Colonic mucosa (tissue), 4 donors: ENCODE measurements at regions not wholly inside any gene's neighbourhood (a gene's known extent, or its start where the extent isn't known, plus 50 kb on each side); places are given as distances from the start of the nearest gene placed in this dataset.

Experiments
- DNase-seq: peaks from one replicate; pipeline ENCODE4 v3.0.0-alpha.2; 2020
- H3K27ac ChIP-seq: fragments of 200-600 bp; one replicate; pipeline ENCODE4 v1.8.0; 2021
- H3K27me3 ChIP-seq: fragments of 200-600 bp; one replicate; pipeline ENCODE4 v1.8.0; 2021
- H3K36me3 ChIP-seq: fragments of 200-600 bp; one replicate; pipeline ENCODE4 v1.8.0; 2021
- H3K4me1 ChIP-seq: fragments of 200-600 bp; one replicate; pipeline ENCODE4 v1.8.0; 2021; ENCODE audit warnings: mild to moderate bottlenecking
- H3K4me3 ChIP-seq: fragments of 200-600 bp; one replicate; pipeline ENCODE4 v1.8.0; 2021
- H3K9ac ChIP-seq, 2 donors: one replicate each; pipeline ENCODE4 v1.7.0; 2013; ENCODE audit warnings: control low read depth in 2 of 2, low read depth in 2 of 2, low read length in 2 of 2
- H3K9me3 ChIP-seq: fragments of 200-600 bp; one replicate; pipeline ENCODE4 v1.8.0; 2021
- intact Hi-C: fragments of 100-400 bp; cut with DNase I; formaldehyde crosslinking; loops from one replicate; pipeline ENCODE4 v1.14.1; 2022
- TF ChIP-seq, protein P1 (sequence below): fragments of 200-600 bp; IDR thresholded peaks from one replicate; pipeline ENCODE4 v1.8.0; 2022; ENCODE audit warnings: antibody characterized with exemption, mild to moderate bottlenecking
- donor health status: healthy.
- donor health status: DM: no; HTN: no; CAD: no.
- donor health status: DM: no; HTN: no; CAD: no.

DNA sequence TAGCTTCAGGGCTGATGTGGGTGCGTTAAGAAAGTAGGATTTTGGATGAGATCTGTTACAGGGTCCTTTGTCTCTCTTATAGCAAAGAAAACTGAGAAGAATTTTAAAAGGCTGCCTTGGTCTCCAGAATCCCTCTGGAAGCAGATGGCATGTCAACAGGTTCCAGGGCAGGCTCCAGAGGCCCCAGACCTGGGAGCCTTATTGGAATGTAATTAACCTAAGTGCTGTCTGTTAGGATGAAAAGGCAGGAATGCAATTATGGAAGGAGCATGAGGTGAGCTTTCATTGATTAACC lies 97.2 kb upstream of the PKDCC start:
- H3K4me1 ChIP-seq, result no peaks in the 10 kb centered on the region
- H3K9ac ChIP-seq, result no peak overlapping the region
- DNase-seq, result no peak
- H3K27ac ChIP-seq, result no peak overlapping the region
- H3K9me3 ChIP-seq, result no peaks in the 10 kb centered on the region
- intact Hi-C loops, result no loop called here
- TF ChIP-seq, protein P1, sequence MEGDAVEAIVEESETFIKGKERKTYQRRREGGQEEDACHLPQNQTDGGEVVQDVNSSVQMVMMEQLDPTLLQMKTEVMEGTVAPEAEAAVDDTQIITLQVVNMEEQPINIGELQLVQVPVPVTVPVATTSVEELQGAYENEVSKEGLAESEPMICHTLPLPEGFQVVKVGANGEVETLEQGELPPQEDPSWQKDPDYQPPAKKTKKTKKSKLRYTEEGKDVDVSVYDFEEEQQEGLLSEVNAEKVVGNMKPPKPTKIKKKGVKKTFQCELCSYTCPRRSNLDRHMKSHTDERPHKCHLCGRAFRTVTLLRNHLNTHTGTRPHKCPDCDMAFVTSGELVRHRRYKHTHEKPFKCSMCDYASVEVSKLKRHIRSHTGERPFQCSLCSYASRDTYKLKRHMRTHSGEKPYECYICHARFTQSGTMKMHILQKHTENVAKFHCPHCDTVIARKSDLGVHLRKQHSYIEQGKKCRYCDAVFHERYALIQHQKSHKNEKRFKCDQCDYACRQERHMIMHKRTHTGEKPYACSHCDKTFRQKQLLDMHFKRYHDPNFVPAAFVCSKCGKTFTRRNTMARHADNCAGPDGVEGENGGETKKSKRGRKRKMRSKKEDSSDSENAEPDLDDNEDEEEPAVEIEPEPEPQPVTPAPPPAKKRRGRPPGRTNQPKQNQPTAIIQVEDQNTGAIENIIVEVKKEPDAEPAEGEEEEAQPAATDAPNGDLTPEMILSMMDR, result no peak
- H3K4me3 ChIP-seq, result no peak overlapping the region
- H3K27me3 ChIP-seq, result no peaks in the 10 kb centered on the region
- H3K36me3 ChIP-seq, result no peaks in the 10 kb centered on the region

GRCh38 chr2:41954304-41955291 lies 93.2 kb upstream of the PKDCC start:
- H3K4me1 ChIP-seq, result no peaks in the 10 kb centered on the region
- no peak overlapping the region for H3K27ac ChIP-seq
- TF ChIP-seq, protein P1, result no peak
- no peaks in the 10 kb centered on the region for H3K9me3 ChIP-seq
- intact Hi-C loops, result no loop called here
- no peak for DNase-seq
- H3K36me3 ChIP-seq, result no peaks in the 10 kb centered on the region
- no peak overlapping the region for H3K4me3 ChIP-seq
- H3K9ac ChIP-seq, result no peak overlapping the region
- H3K27me3 ChIP-seq, result no peaks in the 10 kb centered on the region

DNA sequence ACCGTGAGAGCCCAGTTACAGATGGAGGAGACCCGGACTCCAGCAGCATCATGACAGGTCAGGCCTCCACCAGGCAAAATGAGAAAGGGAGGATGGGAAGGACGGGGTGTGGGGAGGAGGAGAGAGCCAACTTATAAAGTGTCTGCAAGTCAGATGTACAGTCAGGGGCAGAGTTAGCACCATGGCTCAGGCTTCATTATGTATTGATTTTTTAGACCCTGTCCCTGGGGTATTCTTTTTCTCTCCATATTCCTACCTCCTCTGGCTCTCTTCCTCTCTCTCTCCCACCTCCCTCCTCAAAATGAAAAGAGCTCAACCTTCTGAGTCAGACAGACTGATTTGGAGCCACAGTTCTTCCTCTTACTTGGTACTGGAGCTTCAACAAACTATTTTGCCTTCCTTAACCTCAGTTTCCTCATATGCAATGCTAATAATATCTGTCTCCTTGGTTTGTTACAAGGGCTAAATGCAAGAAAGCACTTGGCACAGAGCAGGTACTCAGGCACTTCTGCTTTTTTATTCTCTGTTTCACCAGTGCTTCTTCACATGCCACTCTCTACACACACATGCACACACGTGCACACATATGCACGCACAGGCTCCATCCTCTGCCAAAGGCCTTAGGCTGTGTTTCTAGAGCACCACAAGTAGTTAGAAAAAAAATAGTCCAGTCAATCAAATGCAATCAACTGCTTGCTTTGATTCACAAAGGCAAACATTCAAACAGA lies 92.3 kb upstream of the PKDCC start:
- TF ChIP-seq, protein P1, result no peak

GRCh38 chr2:41957431-41957830 lies 90.4 kb upstream of the PKDCC start:
- no peak for DNase-seq
- intact Hi-C loops, result no loop called here
- no peak overlapping the region for H3K9ac ChIP-seq
- no peak overlapping the region for H3K27ac ChIP-seq
- H3K36me3 ChIP-seq, result no peaks in the 10 kb centered on the region
- no peaks in the 10 kb centered on the region for H3K9me3 ChIP-seq
- no peaks in the 10 kb centered on the region for H3K27me3 ChIP-seq
- no peaks in the 10 kb centered on the region for H3K4me1 ChIP-seq
- TF ChIP-seq, protein P1, result no peak
- H3K4me3 ChIP-seq, result no peak overlapping the region

More for the DNA sequence above, 92.3 kb upstream of the PKDCC start:
- Histone ChIP-seq H3K9ac (no peak overlapping the region), H3K9me3 (no peaks in the 10 kb centered on the region), H3K36me3 (no peaks in the 10 kb centered on the region), H3K27ac (no peak overlapping the region), H3K27me3 (no peaks in the 10 kb centered on the region), H3K4me1 (no peaks in the 10 kb centered on the region), H3K4me3 (no peak overlapping the region)
- no peak for DNase-seq
- intact Hi-C loops, result no loop called here

DNA sequence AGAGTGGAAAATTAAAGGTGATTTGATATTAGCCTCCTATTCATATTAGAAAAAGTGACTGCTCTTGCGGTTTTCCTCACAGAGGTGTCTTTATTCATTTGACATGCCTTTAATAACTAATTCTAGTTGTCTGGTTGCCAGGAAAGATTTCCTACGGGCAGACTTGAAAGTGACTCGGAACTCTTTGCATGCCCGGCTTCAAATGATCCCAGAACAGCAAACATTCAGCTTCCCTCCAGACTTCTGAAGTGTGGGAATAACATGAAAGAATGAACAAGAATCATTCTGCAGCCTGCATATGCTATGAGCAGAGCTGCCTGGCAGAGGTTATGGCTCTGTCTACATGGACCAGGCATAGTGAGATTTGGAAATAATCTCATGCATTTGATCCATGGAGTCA lies 89.6 kb upstream of the PKDCC start:
- Histone ChIP-seq H3K36me3 (no peaks in the 10 kb centered on the region), H3K9ac (no peak overlapping the region), H3K27ac (no peak overlapping the region), H3K4me1 (no peaks in the 10 kb centered on the region), H3K9me3 (no peaks in the 10 kb centered on the region), H3K27me3 (no peaks in the 10 kb centered on the region), H3K4me3 (no peak overlapping the region)
- DNase-seq, result no peak
- TF ChIP-seq, protein P1, result no peak
- intact Hi-C loops, result no loop called here
